ENCODE measurements at regions not wholly inside any gene's neighbourhood (a gene's known extent, or its start where the extent isn't known, plus 50 kb on each side); places are given as distances from the start of the nearest gene placed in this dataset.

DNA sequence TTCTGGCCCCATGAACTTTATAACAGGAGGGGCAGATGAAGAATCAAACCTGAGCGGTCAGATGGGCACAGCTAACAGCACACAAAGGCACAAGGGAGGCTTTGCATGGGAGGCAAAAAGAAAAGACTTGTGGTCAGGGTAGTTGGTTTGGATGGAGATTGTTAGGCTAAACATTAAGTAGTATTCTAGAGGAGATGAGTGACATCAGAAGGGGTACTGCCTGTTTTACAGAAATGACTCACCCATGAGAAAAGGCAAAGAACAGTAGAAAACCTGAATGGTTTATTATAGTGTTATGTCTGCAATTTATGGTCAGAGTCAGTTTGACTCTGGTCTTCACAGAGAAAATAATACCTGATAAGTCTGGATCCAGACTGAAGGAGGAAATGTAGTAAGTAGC, 129.8 kb upstream of the KIRREL3 start:
- Mint-ChIP-seq H3K9me3 (ENCODE audit: unreplicated experiment) (peaks cover 2% of the 10 kb centered on the region), H3K4me1 (ENCODE audit: low read depth, unreplicated experiment) (peaks cover 5% of the 10 kb centered on the region), H3K4me3 (ENCODE audit: unreplicated experiment) (no peak overlapping the region), H3K36me3 (ENCODE audit: unreplicated experiment) (peaks cover 10% of the 10 kb centered on the region), H3K27me3 (ENCODE audit: unreplicated experiment) (no peaks in the 10 kb centered on the region), H3K27ac (ENCODE audit: unreplicated experiment) (no peak overlapping the region)
- TF ChIP-seq CTCF (IDR thresholded peaks at IDR 0.05; ENCODE audit: partially characterized antibody, unreplicated experiment), result no peak
- DNase-seq, result no peak

DNA sequence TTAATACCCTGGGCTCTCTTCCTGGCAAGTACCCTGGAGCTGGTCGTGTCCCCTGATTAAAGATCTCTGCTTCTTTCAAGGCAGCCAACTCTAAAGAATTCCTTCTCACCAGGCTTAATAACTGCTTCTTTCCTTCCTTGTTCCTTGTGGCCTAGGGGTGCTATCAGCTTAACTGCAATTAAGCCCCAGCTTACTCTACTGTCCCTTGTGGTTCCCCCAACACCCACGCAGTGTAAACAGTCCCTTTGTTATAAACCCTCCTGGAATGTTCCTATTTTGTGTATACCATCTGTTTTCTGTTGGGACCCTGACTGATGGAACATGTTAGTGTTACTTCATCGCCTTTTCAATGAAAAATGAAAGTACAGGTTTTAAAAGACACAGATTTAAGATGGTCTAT, 126.4 kb upstream of the KIRREL3 start:
- no peak overlapping the region for H3K4me3 Mint-ChIP-seq (ENCODE audit: unreplicated experiment)
- peaks cover 7% of the 10 kb centered on the region for H3K4me1 Mint-ChIP-seq (ENCODE audit: low read depth, unreplicated experiment)
- H3K9me3 Mint-ChIP-seq (ENCODE audit: unreplicated experiment), result no peaks in the 10 kb centered on the region
- no peaks in the 10 kb centered on the region for H3K36me3 Mint-ChIP-seq (ENCODE audit: unreplicated experiment)
- H3K27ac Mint-ChIP-seq (ENCODE audit: unreplicated experiment), result no peak overlapping the region
- no peaks in the 10 kb centered on the region for H3K27me3 Mint-ChIP-seq (ENCODE audit: unreplicated experiment)
- no peak for TF ChIP-seq CTCF (IDR thresholded peaks at IDR 0.05; ENCODE audit: partially characterized antibody, unreplicated experiment)
- no peak for DNase-seq

DNA sequence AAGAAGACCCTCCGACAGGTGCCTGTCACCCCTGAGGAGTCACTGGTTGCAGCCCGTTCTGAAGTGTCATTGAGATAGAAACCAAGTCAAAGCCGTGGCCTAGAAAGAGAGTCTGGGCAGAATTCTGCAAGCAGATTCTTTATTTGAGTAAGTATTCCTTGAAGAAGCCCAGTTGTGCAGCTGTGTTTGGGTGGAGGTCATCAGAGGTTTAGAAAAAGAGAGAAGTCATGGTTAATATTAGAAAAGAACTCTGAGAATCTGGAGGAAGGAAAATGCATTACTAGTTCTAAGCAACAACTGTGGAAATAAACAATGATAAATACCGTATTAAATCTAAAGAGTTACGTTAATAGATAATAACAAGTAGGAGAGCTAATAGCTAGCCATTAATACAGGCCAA, 118.8 kb upstream of the KIRREL3 start:
- no peak for DNase-seq
- Mint-ChIP-seq H3K27ac (ENCODE audit: unreplicated experiment) (no peak overlapping the region), H3K9me3 (ENCODE audit: unreplicated experiment) (no peaks in the 10 kb centered on the region), H3K4me1 (ENCODE audit: low read depth, unreplicated experiment) (peaks cover 8% of the 10 kb centered on the region), H3K36me3 (ENCODE audit: unreplicated experiment) (peaks cover 5% of the 10 kb centered on the region), H3K4me3 (ENCODE audit: unreplicated experiment) (no peak overlapping the region), H3K27me3 (ENCODE audit: unreplicated experiment) (no peaks in the 10 kb centered on the region)
- no peak for TF ChIP-seq CTCF (IDR thresholded peaks at IDR 0.05; ENCODE audit: partially characterized antibody, unreplicated experiment)

- H3K9me3 Mint-ChIP-seq (ENCODE audit: unreplicated experiment), result no peaks in the 10 kb centered on the region
- no peaks in the 10 kb centered on the region for H3K27me3 Mint-ChIP-seq (ENCODE audit: unreplicated experiment)
- no peak overlapping the region for H3K4me3 Mint-ChIP-seq (ENCODE audit: unreplicated experiment)
- no peak overlapping the region for H3K27ac Mint-ChIP-seq (ENCODE audit: unreplicated experiment)
- H3K4me1 Mint-ChIP-seq (ENCODE audit: low read depth, unreplicated experiment), result peaks cover 8% of the 10 kb centered on the region
- TF ChIP-seq CTCF (IDR thresholded peaks at IDR 0.05; ENCODE audit: partially characterized antibody, unreplicated experiment), result no peak
- no peak for DNase-seq
- peaks cover 5% of the 10 kb centered on the region for H3K36me3 Mint-ChIP-seq (ENCODE audit: unreplicated experiment)
These were observed 118.2 kb upstream of the KIRREL3 start for GRCh38 chr11:127118811-127119210.

GRCh38 chr11:127117231-127117739, 116.7 kb upstream of the KIRREL3 start:
- Mint-ChIP-seq H3K27me3 (ENCODE audit: unreplicated experiment) (no peaks in the 10 kb centered on the region), H3K27ac (ENCODE audit: unreplicated experiment) (no peak overlapping the region), H3K36me3 (ENCODE audit: unreplicated experiment) (peaks cover 5% of the 10 kb centered on the region), H3K4me1 (ENCODE audit: low read depth, unreplicated experiment) (peaks cover 8% of the 10 kb centered on the region), H3K9me3 (ENCODE audit: unreplicated experiment) (no peaks in the 10 kb centered on the region), H3K4me3 (ENCODE audit: unreplicated experiment) (no peak overlapping the region)
- DNase-seq, result no peak
- TF ChIP-seq CTCF (IDR thresholded peaks at IDR 0.05; ENCODE audit: partially characterized antibody, unreplicated experiment), result no peak
